GM18873 (cell line): ENCODE measurements at regions not wholly inside any gene's neighbourhood (a gene's known extent, or its start where the extent isn't known, plus 50 kb on each side); places are given as distances from the start of the nearest gene placed in this dataset.

Experiments used
- ATAC-seq: cut with Tn5 transposase; IDR thresholded peaks from one replicate; pipeline ENCODE4 v1.9.1; 2021; ENCODE audit warnings: mild to moderate bottlenecking, moderate library complexity, moderate number of reproducible peaks; ENCODE audit not compliant: unreplicated experiment, low FRiP score

DNA sequence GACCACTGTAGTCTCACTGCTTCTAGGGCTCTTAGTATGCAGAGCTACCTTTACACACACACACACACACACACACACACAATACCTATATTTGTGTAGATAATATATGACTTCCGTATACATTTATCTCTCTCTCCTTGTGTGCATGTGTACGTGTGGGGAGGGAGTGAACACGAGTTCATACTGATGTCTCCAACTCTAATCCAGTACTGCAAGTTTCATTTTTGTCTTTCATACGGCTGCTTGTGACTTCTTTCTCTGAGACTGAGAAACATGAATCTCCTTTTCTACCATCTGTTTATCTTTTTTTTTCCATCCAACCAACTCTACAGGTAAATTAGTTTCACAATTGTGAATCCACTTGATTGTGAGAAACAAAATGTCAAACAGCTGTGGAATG is 1229.5 kb upstream of the AGA start:
- ATAC-seq = no peak

DNA sequence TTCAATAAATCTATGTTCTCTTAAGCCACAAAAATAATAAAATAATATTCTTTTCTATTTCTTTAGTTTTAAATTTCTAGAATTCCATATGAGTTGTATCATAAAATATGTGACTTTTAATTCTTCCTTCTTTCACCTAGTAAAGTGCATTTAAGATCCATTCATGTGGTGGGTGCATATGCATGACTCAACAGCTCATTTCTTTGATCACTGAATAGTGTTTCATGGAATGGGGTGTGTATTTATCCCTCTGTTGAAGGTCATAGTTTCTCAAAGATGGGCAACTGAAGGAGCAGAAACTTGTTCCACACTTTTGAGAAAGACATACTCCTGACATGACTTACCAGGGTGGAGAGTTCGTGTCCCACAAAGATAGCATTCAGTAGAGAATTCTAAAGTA is 1230.3 kb upstream of the AGA start:
- ATAC-seq = no peak

DNA sequence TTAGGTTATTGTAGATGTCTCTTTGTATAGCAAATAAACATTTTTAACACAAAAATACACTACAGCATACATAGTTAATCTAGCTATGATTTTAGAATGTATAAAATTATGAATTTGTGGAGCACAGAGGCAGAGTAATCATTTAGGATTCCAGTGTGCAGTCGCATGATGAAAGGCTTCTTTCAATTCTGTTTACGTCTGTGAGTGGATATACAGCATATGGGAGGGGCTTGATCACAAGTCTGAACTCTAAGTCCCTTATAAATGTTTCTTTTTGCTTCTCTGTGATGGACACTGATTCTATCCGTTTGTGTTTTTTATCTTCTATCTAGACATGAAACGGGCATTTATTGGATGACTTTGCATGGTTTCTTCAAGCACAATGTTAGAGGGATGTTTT is 1239.6 kb upstream of the AGA start:
- ATAC-seq = no peak

DNA sequence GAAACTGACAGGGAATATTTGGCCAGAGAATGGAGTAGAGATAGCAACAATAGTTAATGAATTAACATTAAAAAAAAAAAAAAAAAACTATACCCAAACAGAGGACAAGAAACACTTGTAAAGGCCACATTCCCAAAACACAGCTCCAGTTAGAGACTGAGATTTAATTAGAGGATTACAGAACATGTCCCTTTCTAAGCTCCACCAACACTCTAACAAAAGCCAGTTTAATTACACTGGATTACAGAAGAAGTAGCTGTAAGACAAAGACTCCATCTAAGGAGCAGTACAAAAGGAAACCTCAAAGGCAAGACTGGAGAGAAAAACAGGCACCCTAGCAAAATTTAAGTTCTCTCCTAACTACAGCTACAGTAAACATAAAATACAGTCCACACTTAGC is 1247.7 kb upstream of the AGA start:
- no peak for ATAC-seq

DNA sequence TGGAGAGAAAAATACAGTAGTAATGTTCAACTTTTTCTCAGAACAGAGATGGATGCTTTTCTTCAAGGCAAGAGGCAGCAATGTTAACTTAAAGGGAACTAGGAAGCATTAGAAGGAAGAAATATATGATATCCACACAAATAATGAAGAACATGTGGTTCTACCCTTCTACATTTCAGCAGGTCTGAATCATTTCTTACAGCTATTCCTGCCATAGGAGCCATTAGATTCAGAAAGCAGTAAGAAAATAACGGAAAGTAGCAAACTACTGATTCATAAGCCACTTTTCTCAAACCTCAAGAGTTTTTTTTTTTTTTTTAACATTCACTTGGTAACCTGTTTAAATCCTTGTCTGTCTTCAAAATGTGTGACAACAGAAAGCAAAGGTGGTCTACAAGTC is 1251.6 kb upstream of the AGA start:
- ATAC-seq = no peak

DNA sequence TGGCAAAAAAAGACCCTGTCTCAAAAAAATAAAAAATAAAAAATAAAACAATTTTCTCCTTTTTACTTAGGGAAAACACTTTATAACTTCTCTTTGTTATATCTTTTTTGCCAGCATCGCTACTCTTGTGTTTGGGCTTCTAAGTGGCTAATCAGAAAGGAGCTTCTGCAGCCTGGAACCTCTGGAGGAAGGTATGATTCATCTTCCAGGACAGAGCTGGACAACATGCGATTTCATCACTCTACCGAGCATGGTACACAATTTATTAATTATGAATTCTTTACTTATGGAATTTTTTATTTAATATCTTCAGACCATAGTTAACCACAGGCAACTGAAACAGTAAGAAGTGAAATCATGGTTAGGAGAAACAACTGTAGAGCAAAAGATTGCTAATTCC is 1254.3 kb upstream of the AGA start:
- no peak for ATAC-seq

DNA sequence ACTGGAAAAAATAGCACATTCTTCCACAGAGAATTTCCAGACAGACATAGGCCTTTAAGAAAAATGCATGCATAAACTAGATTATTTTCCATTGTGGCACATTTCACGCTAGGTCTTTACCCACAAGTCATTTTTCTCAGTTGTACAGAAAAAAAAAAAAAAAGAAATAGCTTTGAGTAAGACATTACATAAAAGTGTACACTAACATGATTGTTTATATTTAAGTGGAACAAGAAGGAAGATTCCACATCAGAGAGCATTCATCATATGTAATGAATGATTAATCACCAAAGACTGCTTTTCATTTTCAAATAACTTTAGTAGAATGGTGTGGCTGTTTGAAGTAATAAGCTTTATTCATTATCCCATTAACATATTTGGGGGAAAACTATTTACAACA is 1270.2 kb upstream of the AGA start:
- ATAC-seq = no peak

DNA sequence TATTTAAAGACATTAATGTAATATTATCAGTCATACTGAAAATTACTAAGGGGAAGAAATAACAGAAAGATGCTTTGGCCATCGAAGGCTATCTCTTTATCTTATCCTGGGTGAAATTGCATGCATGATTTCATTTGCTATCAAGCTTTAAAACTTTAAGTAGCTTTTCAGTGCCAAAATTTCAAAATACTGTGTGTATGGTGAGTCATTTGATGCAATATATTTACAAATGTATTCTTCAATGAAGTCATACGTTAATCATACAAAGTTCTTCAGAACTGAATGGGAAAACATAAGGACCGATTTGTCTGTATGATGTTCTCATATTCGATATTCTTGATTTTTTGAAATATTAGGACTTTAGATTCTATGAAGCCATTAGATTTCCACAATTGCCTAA is 1295.8 kb upstream of the AGA start:
- ATAC-seq = no peak

DNA sequence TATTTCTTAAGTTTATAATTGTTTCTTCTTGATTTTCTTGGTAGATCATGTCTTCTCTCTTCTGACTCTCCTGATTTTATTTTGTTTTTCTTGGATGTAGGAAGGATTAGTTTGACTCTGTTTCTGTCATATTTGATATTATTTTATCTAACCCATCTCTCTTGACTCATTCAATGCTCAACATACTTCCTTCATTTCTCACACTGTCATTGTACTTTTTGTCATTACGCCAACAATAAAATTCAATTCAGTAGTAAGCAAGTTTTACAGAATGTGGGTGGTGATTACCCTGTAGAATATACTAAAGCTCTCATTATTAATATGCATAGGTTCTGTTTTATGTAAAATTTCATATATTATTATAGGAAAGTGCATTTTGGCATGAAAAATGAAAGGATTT is 1303.0 kb upstream of the AGA start:
- no peak for ATAC-seq

DNA sequence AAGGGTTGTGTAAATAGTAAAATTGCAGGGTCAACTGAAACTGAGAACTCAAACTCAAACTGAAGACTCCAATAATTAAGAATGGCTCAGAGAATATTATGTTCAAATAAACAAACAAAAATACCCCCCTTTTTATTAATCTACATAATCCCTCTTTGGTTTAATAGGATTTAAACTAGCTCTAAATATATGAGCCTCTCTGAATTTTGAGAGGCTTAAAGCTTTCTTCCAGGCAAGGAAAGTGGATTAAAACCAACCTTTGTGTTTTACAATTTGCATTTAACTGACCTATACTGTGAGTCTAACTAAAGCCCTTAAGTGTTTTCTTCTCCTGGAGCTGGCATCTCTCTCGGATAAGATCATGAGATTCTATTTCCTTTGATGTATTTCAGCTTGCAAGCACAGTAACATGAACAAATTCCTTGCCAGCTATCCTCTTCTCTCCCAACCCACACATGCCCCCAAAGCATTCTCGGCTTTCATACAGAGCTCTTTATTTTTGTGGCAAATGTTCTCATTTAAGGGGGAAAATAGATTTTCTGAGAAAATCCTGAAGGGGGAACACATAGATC is 1310.8 kb upstream of the AGA start:
- ATAC-seq = no peak

DNA sequence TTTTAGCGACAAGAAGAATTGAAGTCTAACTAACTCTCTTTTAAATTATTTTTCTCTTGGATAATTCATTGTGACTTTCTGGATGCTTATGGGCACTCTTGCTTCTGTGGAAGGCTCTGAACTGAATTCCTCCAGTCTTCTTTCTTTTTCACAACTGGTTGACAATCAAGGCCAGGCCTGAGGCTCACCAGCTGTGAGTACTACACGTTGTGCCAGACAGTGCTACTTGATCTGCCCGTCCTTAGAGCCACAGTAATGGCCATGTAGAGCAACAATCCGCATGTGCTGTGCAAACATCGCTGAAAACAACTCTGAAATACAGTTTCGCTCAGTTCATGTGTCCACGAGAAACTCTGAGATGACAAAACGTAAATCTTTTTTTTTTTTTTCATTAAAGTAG is 1336.3 kb upstream of the AGA start:
- no peak for ATAC-seq

DNA sequence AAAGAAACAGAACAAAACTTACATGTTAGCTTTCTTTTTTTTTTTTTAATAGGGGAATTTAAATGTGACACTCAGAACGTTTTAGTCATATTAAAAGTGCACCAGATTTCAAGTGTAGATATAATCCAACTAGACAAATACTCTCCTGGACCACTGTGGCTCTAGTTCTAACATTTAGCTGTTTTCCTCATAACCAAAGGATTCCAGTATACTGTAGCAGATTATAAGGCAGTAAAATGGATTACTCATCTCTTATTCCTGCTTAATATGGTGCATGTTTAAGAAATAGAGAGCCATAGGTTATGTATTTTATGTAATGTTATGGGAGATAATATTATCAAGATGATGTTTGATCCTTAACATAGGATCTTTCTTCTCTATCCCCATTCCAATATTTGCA is 1339.5 kb upstream of the AGA start:
- ATAC-seq = no peak

DNA sequence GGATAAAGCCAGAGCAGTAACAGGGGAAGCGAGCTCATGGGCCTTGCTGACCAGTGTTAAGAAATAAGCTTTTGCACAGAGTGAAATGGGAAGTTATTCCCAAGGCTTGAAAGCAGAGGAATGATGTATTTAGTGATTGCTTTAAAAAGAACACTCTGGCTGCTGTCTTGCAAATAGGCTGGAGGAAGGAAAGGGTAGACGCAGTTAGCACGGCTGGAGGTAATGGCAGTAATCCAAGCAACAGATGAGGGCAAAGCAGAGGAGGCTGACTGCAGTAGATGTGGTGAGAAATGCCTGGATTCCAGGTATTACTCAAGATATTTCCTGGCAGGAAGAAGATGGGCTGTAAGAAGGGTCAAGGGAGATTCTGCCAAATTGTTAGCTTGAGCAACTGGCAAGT is 1342.3 kb upstream of the AGA start:
- no peak for ATAC-seq

DNA sequence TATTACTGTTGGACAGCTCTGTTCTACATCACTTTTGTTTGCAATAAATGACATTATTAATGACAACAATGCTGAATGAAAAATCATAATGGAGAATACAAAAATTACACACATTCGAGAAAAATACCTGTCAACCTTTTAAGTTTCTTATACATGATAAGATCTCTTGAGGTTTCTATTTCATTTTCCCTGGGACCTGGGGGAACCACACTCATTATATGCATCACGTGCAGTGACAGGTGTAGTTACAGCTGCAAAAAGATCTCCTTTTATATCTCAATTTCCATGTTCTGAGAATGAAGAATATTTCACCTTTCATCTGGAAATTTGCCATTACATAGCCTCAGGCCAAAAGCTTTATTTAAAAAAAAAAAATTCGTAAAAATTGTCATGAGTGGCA is 1347.0 kb upstream of the AGA start:
- ATAC-seq = no peak

DNA sequence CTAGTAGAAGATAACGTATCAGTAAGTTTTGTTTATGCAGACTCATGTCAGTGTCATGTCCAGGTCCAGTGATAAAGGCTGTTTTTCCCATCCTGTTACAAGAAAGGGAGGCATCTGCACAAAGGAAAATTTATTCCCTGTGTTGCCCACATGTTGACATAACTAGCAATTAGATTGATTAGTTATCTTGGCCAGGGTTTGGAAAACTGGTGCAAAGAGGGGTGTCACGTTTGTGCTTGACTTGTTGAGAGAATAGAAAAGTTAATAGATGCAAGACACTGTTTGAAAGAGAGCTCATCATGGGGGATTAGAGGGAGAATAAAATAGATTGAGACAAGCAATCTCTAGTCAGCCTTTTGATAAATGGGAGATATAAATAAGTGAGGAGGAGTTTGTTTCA is 1357.0 kb upstream of the AGA start:
- no peak for ATAC-seq

DNA sequence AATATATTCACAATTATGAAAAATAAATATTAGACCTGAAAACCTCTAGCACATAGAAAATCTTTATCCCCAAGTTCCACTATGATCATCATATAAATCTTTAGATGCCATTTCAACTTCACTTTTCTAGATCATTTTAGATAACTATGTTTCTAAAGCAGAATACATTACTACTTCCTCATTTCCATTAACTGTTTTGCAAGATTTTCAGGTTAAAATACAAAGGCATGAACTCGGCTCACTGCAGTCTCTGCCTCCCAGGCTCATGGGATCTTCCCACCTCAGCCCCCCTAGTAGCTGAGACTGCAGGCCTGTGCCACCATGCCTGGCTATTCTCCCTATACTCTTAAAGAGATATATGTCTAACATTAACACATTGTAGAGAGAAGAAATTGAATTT is 1365.9 kb upstream of the AGA start:
- ATAC-seq = no peak

DNA sequence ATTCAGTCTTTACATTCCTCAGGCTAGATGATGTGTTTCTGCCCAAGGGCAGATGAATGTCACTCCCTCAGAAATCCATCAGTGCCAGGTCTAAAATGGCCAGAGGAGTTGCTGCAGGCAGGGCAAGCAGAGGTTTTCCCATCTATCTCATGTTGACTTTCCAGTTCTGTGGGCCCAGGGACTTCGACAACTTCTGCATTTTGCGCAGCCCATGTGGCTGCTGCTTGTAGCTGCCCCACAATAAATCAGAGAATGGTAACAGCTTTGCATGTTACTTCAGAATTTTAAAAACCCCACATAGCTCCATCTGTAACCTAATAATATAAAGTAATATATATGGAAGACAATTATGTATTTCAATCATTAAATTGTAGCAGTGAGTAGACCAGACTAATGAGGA is 1367.7 kb upstream of the AGA start:
- no peak for ATAC-seq

DNA sequence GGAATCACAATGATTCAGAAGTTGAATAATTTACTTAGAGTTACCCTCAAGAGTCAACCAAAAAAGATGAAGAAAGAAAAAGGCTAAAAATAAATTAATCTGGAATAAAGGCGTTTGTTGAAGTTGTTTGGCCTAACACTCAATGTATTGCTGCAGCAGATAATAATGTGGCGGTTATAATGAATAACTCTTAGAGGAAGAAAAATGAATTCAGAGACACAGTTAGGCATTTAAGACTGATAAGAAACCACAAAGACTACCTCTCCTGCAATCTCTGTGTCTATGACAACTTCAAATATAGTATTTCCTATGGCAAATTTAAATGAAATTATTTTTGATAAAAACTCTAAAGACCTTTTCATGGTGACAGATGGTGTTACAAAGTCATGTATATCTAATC is 1369.1 kb upstream of the AGA start:
- no peak for ATAC-seq

DNA sequence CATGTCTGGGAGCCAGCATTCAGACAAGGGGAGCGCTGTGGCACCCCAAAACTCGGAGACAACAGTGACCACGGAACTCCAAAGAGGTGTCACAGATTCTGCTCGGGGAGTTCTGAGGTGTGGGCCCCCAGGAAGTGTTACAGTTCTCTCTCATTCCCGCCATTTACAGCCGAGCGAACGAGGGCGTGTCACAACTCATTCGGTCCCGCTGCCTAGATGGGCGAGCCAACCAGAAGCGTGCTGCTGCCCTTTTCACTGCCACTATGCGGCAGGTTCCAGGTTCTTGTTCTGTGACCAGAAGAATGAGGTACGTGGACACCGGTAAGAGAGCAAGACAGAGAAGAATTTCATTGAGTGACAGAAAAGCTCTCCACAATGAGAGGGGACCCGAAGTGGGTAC is 1370.6 kb upstream of the AGA start:
- no peak for ATAC-seq

DNA sequence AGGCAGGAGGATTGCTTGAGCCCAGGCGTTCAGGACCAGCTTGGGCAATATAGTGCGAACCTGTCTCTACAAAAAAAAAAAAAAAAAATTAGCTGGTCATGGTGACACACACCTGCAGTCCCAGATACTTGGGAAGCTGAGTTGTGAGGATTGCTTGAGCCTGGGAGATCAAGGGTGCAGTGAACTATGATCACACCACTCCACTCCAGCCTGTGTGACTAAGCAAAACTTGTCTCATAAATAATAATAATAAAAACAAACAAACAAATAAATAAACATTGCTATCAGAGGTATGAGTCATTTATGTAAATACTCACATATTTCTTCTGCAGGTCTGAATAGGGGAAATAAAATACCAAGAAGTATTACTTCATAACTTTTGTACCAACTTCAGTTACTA is 1372.7 kb upstream of the AGA start:
- ATAC-seq = no peak

DNA sequence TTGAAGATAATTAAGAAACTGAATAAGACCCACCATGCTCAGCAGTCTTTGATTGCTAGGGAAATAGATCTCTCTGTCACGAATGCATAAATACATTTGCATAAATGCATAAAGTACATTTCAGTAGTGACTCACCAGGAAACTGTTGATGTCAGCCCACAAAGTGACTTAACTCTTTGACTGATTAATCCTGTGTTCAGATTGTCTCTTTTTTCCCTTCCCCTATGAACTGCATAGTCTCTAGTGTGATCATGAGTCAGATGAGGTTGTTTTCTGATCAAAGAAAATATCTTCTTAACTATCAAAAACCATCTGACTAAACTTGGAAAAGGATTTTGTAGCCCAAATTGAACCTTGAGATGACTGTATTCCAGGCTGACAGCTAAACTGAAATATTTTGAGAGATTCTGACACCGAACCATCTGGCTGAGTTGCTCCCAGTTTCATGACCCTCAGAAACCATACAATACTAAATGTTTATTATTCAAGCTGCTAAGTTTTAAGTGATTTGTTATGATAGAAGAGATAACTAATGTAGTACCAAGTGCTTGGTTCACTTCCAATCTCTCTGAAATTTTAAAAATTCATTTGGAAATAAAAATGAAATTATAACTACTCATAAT is 1381.5 kb upstream of the AGA start:
- no peak for ATAC-seq

DNA sequence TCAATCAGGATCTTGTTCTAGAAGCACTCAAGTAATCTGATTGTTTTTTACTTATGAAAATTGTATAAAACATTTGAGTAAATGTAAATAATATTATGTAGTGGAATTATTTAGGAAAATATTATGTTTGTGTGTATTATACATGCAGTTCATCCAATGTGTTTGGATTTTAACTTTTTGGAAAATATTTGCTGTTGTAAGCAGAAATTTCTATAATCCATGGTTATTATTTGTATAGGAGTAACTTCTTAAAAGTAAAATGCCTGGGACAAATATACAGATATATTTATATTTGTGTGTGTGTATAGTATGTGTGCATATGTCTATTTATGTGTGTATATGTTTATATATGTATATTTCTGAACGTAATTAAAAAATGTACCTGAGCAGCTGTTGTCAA is 1394.6 kb upstream of the AGA start:
- ATAC-seq = no peak

DNA sequence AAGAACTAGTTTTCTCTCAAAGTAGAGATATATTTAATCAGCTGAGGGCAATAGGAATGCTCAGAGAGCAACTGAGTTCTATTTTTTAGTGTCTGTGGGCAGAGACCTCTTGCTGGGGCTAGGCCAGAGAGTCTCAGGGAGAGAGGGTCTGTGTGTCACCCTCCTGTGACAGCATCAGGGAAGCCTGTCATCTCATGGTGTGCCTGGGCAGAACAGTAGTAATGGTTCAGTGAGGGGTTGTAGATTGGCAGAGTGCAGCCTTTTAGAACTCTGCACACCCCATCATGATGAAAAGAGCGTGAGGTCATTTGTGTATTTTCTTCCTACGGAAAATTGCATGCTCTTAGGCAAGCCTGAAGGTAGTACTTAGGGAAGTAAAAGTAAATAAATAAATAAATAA is 1396.5 kb upstream of the AGA start:
- no peak for ATAC-seq
